ENCODE measurements at regions not wholly inside any gene's neighbourhood (a gene's known extent, or its start where the extent isn't known, plus 50 kb on each side); places are given as distances from the start of the nearest gene placed in this dataset.

DNA sequence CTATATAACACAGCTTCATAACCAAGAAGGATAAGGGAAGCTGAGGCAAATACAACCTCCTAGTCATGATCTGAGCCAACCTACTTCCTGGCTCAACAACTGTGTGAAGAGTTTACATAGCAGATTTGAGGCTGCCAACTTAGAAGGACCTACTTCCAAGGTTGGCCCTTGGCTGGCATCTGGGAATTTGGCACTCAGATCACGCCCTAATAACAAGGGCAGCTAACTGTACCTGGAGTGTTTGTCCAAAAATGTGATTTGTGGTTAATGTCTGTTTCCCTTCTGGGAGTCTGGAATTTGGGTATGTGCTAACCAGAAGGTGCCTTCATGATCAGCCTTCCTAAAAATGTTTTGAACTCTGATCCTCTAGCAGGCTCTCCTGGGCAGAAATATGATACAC, 287.2 kb downstream of the CAAP1 start:
- DNase-seq (ENCODE audit: low read depth, low spot score), result no peak
- TF ChIP-seq, protein P1, sequence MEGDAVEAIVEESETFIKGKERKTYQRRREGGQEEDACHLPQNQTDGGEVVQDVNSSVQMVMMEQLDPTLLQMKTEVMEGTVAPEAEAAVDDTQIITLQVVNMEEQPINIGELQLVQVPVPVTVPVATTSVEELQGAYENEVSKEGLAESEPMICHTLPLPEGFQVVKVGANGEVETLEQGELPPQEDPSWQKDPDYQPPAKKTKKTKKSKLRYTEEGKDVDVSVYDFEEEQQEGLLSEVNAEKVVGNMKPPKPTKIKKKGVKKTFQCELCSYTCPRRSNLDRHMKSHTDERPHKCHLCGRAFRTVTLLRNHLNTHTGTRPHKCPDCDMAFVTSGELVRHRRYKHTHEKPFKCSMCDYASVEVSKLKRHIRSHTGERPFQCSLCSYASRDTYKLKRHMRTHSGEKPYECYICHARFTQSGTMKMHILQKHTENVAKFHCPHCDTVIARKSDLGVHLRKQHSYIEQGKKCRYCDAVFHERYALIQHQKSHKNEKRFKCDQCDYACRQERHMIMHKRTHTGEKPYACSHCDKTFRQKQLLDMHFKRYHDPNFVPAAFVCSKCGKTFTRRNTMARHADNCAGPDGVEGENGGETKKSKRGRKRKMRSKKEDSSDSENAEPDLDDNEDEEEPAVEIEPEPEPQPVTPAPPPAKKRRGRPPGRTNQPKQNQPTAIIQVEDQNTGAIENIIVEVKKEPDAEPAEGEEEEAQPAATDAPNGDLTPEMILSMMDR (IDR thresholded peaks at IDR 0.05; ENCODE audit: low read depth, low read length), result no peak
- H3K4me3 ChIP-seq (ENCODE audit: low read depth, low read length), result no peak overlapping the region
- in situ Hi-C loops (cut with HindIII; ENCODE audit: low sequenced_read_pairs), result no loop called here

DNA sequence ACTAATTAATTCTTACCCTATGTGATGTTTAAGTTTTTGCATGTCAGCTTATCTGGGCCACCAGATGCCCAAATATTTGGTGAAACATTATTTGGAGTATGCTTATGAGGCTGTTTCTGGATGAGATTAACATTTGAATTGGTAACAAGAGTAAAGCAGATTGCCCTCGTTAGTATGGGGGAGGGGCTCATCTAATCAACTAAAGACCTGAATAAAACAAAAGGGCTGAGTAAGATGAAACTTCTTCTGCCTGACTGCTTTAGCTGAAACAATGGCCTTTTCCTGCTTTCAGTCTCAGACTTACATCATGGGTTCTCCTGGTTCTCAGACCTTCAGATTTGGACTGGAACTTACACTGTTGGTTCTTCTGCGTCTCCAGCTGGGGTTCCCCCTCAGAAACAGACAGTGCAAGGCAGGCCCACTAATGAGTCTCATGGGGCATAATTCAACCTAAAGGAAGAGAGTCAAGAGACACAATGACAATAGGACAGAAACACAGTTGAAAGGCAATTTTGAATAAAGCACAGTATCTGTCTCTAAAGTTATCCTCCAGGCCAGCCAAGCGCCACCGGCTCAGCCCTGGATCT, 288.4 kb downstream of the CAAP1 start:
- in situ Hi-C loops (cut with HindIII; ENCODE audit: low sequenced_read_pairs), result no loop called here

DNA sequence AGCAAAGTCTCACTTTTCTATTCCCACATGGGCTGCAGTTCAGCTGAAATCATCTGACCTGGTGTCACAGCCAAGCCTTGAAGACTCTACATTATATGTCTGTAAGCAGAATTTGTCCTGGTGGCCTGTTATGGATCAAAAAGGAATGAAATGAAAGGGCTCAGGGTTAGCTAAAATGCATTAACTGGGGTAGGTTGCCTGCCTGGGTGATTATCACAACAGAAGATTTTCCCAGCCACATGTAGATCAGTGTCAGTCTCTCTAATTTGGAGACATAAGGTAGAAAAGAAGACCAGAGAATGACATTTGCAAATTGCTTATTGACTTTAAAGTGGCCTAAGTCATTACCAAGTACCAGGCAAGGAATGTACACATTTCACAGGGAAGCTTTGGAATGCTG, 289.0 kb downstream of the CAAP1 start:
- no peak for DNase-seq (ENCODE audit: low read depth, low spot score)
- TF ChIP-seq, protein P1 (IDR thresholded peaks at IDR 0.05; ENCODE audit: low read depth, low read length), result no peak
- no peak overlapping the region for H3K4me3 ChIP-seq (ENCODE audit: low read depth, low read length)
- in situ Hi-C loops (cut with HindIII; ENCODE audit: low sequenced_read_pairs), result no loop called here

More for the DNA sequence above, 288.4 kb downstream of the CAAP1 start:
- no peak overlapping the region for H3K4me3 ChIP-seq (ENCODE audit: low read depth, low read length)
- no peak for DNase-seq (ENCODE audit: low read depth, low spot score)
- TF ChIP-seq, protein P1 (IDR thresholded peaks at IDR 0.05; ENCODE audit: low read depth, low read length), result no peak

DNA sequence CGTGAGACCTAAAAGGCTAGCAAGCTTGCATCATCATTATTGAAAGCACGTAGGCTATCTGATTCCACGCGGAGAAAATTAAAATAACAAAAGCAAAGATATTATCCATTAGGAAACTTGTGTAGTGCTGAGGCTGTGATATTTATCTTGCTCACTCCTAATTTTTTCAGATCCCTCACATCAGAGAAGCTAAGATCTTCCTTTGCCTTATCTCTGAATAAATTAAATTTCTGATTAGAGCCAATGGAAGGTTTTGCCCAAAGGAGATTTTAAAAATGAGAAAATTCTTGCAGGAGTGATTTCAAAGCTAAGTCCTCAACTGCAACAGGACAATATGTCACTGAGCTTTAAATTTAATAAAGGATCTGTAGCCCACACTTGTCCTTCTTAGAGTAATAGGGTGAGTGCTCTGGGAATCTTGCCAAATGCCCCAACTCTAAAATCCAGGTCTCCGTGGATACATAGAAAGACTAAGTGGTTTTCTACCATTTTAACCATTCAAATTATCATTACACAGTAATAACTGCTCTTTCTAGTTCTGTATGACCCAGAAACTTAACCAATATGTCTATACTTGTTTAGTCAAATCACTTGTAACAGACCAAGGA, 295.0 kb downstream of the CAAP1 start:
- TF ChIP-seq, protein P1 (IDR thresholded peaks at IDR 0.05; ENCODE audit: low read depth, low read length), result no peak
- no peak overlapping the region for H3K4me3 ChIP-seq (ENCODE audit: low read depth, low read length)
- DNase-seq (ENCODE audit: low read depth, low spot score), result no peak
- in situ Hi-C loops (cut with HindIII; ENCODE audit: low sequenced_read_pairs), result no loop called here

DNA sequence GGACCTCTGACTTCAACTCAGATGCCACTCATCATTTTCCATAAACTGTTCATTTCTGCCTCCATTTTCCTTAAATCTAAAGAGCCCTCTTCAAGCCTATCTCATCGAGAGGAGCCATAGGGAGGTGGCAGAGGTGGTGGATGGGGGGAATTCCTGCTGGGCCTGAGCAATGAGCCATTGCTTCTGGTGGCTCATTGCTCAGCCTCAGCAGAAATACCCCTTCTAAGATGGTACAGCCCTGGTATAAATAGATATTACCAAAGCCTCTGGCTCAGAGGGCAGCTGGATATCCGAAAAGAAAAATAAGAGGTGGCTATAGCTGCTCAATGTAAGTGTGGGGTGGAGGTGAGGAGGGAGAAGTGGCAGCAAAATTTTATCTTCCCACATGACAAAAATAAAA, 313.5 kb downstream of the CAAP1 start:
- in situ Hi-C loops (cut with HindIII; ENCODE audit: low sequenced_read_pairs), result no loop called here
- no peak overlapping the region for H3K4me3 ChIP-seq (ENCODE audit: low read depth, low read length)
- TF ChIP-seq, protein P1 (IDR thresholded peaks at IDR 0.05; ENCODE audit: low read depth, low read length), result no peak
- no peak for DNase-seq (ENCODE audit: low read depth, low spot score)

DNA sequence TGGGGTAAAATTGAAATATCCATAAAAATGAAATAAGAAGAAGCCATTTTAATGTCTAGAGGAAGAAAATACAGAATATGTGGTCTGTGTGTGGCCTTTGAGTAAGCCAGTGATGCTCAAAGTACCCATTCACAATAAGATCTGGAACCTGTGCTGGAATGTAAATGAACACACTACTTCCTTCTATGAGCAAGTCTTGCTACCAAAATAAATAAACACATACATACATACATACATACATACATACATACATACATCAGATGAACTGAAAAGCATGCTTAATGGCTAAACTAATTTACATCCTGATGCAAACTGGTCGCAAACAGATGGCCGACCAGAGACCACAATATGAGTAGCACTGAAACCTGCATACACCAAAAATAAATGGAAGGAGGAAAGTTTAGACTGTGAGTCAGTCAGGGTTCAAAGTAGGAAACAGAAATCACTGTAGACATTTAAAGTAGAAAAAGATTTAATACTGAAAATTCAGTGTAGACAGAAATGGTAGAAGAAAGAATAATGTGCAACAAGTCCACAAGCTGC, 317.6 kb downstream of the CAAP1 start:
- H3K4me3 ChIP-seq (ENCODE audit: low read depth, low read length), result no peak overlapping the region
- TF ChIP-seq, protein P1 (IDR thresholded peaks at IDR 0.05; ENCODE audit: low read depth, low read length), result no peak
- in situ Hi-C loops (cut with HindIII; ENCODE audit: low sequenced_read_pairs), result no loop called here
- no peak for DNase-seq (ENCODE audit: low read depth, low spot score)
